K562 (cell line): ENCODE measurements at regions not wholly inside any gene's neighbourhood (a gene's known extent, or its start where the extent isn't known, plus 50 kb on each side); places are given as distances from the start of the nearest gene placed in this dataset.
"Not testable (repeated sequence)": the region's sequence is repeated elsewhere in the genome, so short reads cannot be mapped to it uniquely, and the experiment has no call there.

Experiments used
- ARNT ChIP-seq, 2 experiments: fragments of 450-650 bp; IDR thresholded peaks; 2 replicates each; pipeline ENCODE4 v1.6.1; 2016; ENCODE audit warnings: mild to moderate bottlenecking in 1 of 2
- CTCF ChIP-seq, 3 experiments: IDR thresholded peaks in 2 of 3; conservative IDR thresholded peaks in 1 of 3; 2 replicates each; pipeline ENCODE4 v1.5.1; 2011 to 2012; ENCODE audit warnings: low read length in 3 of 3, mild to moderate bottlenecking in 3 of 3, control low read depth in 2 of 3, improper control_type of control experiment in 1 of 3, inconsistent platforms in 1 of 3, low read depth in 1 of 3, mixed read lengths in 1 of 3, moderate library complexity in 1 of 3; ENCODE audit not compliant: insufficient read depth in 2 of 3
- EHMT2 ChIP-seq: fragments of 450-650 bp; IDR thresholded peaks from 2 replicates; pipeline ENCODE4 v1.6.1; 2018; ENCODE audit warnings: antibody characterized with exemption
- ELF4 ChIP-seq: fragments of 450-650 bp; formaldehyde crosslinking; IDR thresholded peaks from 2 replicates; pipeline ENCODE4 v1.4.0; 2022; ENCODE audit warnings: missing genetic modification characterization
- EZH2 ChIP-seq: IDR thresholded peaks from 2 replicates; pipeline ENCODE4 v1.6.1; 2012; ENCODE audit warnings: low read depth, mild to moderate bottlenecking, inconsistent platforms, low read length, borderline replicate concordance
- FOXA1 ChIP-seq: fragments of 450-650 bp; IDR thresholded peaks from 2 replicates; pipeline ENCODE4 v1.6.1; 2016; ENCODE audit warnings: mild to moderate bottlenecking, borderline replicate concordance
- HNRNPLL ChIP-seq: fragments of 200-400 bp; formaldehyde crosslinking; IDR thresholded peaks from 2 replicates; pipeline ENCODE4 v1.6.1; 2017; ENCODE audit warnings: low read length, low read depth, mild to moderate bottlenecking; ENCODE audit not compliant: poor library complexity, severe bottlenecking
- NCOA6 ChIP-seq: fragments of 450-650 bp; IDR thresholded peaks from 2 replicates; pipeline ENCODE4 v1.6.1; 2017; ENCODE audit warnings: mild to moderate bottlenecking
- POLR2A ChIP-seq: fragments of 450-650 bp; conservative IDR thresholded peaks from 2 replicates; pipeline ENCODE4 v1.6.1; 2016
- SIX5 ChIP-seq, 2 experiments: IDR thresholded peaks; 2 replicates each; pipeline ENCODE4 v1.6.1; 2011; ENCODE audit warnings: low read length in 2 of 2, borderline replicate concordance in 1 of 2, low read depth in 1 of 2, mild to moderate bottlenecking in 1 of 2, moderate library complexity in 1 of 2; ENCODE audit not compliant: insufficient read depth in 1 of 2
- TFAP4 ChIP-seq: sonication (generic); formaldehyde crosslinking; IDR thresholded peaks from 2 replicates; pipeline ENCODE4 v1.8.0; 2022; ENCODE audit warnings: missing genetic modification reagents, mild to moderate bottlenecking, moderate library complexity, borderline replicate concordance
- ZZZ3 ChIP-seq: fragments of 450-650 bp; IDR thresholded peaks from 2 replicates; pipeline ENCODE4 v1.6.1; 2016; ENCODE audit warnings: antibody characterized with exemption, mild to moderate bottlenecking, moderate library complexity
- TF ChIP-seq, protein P1 (sequence below): fragments of 250-450 bp; sonication (Bioruptor Pico); IDR thresholded peaks from 2 replicates; pipeline ENCODE4 v1.4.0; 2020; ENCODE audit warnings: borderline replicate concordance
- TF ChIP-seq, protein P2 (sequence below): sonication (generic); formaldehyde crosslinking; IDR thresholded peaks from 2 replicates; pipeline ENCODE4 v1.9.0; 2022; ENCODE audit warnings: mild to moderate bottlenecking, missing genetic modification reagents

GRCh38 chrX:56365171-56365570, 133.0 kb downstream of the KLF8 start:
- not testable (repeated sequence) for TF ChIP-seq SIX5 (IDR thresholded peaks at IDR 0.05; ENCODE audit: borderline replicate concordance in 1 of 2, insufficient read depth in 1 of 2, low read depth in 1 of 2, low read length in 2 of 2); ELF4 (CRISPR knock-in tag); ZZZ3; TFAP4 (CRISPR knock-in tag); EHMT2; EZH2; CTCF (IDR thresholded peaks at IDR 0.05 in 2 of 3, conservative IDR thresholded peaks at IDR 0.05 in 1 of 3; ENCODE audit: insufficient read depth in 2 of 3, low read depth in 1 of 3, low read length in 3 of 3); HNRNPLL; FOXA1; NCOA6; ARNT (IDR thresholded peaks at IDR 0.05); POLR2A
- TF ChIP-seq, protein P1, sequence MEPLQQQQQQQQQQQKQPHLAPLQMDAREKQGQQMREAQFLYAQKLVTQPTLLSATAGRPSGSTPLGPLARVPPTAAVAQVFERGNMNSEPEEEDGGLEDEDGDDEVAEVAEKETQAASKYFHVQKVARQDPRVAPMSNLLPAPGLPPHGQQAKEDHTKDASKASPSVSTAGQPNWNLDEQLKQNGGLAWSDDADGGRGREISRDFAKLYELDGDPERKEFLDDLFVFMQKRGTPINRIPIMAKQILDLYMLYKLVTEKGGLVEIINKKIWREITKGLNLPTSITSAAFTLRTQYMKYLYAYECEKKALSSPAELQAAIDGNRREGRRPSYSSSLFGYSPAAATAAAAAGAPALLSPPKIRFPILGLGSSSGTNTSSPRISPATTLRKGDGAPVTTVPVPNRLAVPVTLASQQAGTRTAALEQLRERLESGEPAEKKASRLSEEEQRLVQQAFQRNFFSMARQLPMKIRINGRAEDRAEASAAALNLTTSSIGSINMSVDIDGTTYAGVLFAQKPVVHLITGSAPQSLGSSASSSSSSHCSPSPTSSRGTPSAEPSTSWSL = not testable (repeated sequence)
- TF ChIP-seq, protein P2, sequence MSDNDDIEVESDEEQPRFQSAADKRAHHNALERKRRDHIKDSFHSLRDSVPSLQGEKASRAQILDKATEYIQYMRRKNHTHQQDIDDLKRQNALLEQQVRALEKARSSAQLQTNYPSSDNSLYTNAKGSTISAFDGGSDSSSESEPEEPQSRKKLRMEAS = not testable (repeated sequence)
